C4-2B (cell line): ENCODE measurements at regions not wholly inside any gene's neighbourhood (a gene's known extent, or its start where the extent isn't known, plus 50 kb on each side); places are given as distances from the start of the nearest gene placed in this dataset.

Experiments
- CTCF ChIP-seq: fragments of 450-650 bp; conservative IDR thresholded peaks from 2 replicates; pipeline ENCODE4 v1.5.1; 2017; ENCODE audit warnings: mild to moderate bottlenecking
- ZFX ChIP-seq: fragments of 450-650 bp; IDR thresholded peaks from 2 replicates; pipeline ENCODE4 v1.6.1; 2017

GRCh38 chr4:60743654-60744053, 456.5 kb upstream of the ADGRL3 start:
- TF ChIP-seq CTCF (no peak), ZFX (no peak)
